Muscle of arm (tissue), 1 donor: ENCODE measurements at regions not wholly inside any gene's neighbourhood (a gene's known extent, or its start where the extent isn't known, plus 50 kb on each side); places are given as distances from the start of the nearest gene placed in this dataset.

Source experiments
- DNase-seq: peaks from one replicate; pipeline ENCODE4 v3.0.0-alpha.2; 2013

DNA sequence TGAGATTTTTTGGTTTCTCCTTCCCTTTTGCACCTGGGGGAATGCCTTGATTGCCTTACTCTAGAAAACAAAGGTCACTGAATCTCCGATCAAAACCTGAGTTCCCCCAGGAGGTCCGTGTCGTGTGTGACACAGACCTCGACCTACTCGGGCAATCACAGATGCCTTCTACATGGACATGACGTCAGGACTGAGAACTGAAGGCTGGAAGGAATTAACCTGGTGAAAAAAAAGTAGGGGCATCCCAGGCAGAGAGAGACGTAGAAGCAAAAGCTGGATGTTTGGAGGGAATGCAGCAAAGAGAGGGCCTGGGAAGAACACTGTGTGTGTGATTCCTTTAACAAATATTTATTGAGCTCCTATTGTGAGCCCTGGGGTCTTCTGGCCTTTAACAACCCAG, 178.0 kb downstream of the PRDM2 start:
- DNase-seq = no peak

DNA sequence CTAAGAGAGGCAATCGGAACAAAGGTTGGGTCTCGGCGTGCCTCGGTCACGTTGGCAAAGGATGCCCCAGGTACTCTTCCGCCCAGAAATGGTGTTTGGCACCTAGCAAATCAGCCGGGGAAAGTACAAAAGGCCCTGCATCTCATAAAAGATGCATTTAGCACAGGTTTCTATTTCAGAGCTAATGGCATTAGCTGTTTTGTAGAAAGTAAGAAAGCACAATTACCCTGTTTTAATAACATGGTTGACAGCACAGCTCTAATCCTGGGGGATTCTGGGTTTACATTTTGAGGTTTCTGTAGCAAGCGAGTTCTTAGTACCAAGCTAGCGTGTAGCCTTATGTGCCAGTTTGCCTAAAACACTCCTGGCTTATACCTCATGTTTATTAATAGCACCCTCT, 178.5 kb downstream of the PRDM2 start:
- no peak for DNase-seq

DNA sequence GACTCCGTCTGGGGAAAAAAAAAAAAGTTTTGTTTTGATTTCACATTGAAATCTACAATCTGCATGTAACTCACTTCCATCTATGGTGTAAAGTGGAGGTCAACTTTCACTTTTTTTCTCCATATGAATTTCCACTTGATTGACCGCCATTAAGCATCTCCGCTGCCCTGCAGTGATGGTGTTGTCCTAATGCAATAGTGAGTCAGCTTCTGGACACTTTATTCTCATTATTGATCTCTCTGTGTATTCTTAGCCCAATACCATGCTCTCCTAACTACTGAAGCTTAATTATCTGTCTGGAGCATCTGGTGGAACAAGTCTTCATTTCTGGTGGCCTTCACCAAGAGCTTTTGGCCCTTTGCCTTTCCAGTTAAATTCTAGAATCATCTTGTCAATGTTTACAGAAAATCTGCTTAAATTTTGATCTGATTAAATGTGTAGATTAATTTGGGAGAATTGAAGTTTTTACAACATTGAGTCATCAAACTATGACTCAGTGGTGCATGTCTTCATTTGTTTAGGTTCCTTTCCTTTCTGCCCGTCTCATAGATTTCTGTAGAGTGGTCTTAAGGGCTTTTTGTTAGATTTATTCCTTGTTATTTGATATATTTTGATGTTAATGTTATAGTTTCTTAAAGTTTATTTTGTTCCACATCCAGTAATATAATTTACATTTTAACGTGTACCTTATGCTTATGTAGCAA, 181.5 kb downstream of the PRDM2 start:
- DNase-seq = no peak

DNA sequence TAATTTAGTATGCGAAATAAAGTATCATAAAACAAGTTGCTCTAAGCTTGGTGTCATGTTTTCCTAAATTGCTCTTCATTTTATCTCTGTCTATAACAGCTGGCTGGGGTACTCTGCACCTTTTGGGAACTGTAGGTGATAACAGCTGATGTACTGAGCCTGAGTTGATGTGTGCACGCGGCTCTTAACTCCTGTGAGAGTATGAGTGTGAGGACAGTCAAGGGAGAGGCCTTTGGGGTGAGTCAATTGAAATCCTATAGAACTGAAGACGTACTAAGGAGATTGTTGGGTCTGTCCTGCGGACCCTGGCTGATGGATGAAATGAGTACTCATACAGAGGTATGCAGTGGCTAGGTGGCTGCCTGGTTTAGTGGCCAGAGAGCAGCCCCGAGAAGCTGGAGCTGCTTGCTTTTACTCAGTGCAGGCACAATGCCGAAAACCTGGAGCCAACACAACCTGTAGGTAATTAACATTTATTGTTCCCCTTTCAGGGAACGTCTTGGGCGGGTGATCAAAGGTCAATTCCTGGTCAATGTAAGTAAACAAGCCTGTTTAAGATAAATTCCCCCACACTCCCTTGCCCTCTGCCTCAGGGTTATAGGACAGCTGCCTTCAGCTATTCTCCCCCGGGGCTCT, 188.5 kb downstream of the PRDM2 start:
- no peak for DNase-seq

DNA sequence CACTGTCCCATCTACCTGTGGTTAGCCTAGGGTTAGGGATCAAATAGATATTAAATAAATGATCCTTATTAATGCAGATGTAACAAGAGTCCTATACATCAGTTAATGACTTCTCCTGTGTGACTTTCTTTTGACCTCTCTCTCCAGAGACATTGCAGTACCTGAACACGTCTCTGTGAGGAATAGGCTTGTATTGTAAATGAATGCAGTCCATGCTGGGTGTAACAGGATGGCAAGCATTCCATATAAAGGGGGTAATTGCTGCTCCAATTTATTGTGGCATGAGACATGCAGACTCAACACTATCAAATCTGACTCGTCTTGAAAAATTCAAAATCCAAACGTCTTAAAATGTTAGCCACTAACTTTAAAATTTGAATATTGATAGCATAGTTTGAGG, 189.5 kb downstream of the PRDM2 start:
- no peak for DNase-seq

DNA sequence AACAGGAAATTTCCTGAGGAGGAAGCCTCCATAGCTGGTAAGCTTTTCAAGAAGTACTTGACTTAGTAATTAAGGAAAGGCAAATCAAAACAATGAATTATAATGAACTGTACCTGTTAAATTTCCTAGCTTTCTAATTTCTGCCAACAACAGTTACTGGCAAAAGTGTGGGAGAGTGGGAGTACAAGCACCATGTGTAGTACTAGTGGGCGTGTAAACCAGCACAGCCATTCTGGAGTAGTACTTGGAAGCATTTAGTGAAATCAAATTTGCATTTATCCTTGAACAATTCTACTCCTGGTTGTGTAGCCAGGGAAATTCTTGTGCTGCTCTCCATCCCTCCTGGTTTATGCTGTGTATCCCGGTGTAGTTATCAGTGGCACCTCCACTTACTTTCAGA, 190.8 kb downstream of the PRDM2 start:
- no peak for DNase-seq

DNA sequence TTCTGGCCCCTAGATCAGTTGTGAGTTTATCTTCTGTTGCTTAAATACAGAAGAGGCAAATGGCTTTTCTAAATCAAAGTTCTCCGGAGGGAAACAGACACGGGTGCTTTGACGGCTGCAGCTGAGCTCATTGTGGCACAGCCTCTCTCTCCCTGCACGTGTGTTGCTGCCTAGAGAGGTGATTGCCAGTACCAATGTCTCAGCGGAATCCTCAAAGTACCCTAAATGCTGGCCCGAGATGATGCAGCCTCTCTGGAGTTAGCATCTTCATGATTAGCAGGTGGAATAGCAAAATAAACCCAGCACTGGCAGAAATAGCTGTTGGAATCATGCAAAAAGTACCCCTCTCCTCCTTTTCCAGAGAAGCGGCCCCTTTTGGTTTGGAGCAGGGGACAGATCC, 192.2 kb downstream of the PRDM2 start:
- DNase-seq = no peak

DNA sequence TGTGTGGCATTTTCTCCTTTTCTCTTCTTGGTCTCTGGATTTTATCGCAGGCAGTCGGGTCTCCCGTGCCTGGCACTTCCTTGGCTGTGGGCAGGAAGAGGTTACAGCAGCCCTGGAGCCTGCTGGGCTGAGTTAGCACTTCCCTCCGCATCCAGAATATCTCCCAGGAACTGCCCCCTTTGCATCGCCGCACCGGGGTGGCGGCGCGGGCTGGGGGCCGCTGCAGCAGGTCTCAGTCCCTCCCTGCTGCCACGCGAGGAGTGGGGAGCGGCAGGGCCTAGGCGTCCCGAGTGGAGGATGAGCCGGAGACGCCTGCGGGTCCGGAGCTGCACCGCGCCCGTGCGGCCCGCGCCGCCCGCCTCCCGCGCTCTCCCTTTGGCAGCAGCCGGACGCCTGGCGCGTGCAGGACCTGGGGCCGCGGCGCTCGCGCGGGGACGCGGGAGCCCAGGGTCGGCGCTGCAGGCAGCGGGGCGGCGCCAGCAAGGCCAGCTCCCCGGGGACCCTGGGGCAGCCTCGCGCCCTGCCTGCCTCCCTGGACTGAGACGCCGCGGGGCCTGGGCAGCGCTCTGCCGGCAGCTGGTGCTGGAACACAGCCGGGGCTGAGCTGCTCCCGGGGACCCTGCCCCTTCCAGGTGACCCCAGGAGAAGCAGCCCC, 192.8 kb downstream of the PRDM2 start:
- no peak for DNase-seq

DNA sequence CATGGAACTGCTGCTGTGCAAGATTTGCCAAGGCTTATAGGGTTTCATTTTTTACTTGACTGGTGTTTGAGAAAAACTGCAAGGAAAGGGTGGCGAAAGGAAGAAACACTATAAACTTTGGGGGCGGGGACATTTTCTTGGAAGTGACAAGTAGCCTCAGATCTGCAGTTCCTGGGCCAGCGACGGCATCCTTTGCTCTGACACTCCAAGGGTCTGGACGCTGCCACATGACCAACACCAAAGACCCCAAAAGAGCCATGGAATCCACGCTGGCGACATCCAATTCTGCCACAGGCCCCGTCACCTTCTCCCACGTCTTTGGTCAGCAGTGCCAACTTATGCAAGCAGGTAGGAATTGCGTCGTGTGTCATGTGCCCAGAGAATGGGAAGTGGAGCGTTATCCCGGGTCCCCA, 193.4 kb downstream of the PRDM2 start:
- no peak for DNase-seq

DNA sequence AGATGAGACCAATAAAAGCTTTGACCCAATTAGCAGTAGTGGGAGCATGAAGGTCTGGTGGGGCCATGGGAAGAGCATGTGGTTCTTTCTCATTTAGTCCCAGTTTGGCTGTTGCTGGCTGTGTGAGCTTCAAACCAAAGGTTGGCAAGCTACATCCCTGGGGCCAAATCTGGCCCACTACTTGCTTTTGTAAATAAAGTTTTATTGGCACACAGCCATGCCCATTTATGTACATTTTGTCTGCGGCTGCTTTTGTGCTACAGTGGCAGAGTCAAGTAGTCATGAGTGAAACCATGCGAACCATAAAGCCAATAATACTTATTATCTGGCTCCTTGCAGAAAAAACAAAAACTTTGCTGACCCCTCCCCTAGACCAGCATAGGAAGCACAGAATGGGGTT, 196.9 kb downstream of the PRDM2 start:
- DNase-seq = no peak

DNA sequence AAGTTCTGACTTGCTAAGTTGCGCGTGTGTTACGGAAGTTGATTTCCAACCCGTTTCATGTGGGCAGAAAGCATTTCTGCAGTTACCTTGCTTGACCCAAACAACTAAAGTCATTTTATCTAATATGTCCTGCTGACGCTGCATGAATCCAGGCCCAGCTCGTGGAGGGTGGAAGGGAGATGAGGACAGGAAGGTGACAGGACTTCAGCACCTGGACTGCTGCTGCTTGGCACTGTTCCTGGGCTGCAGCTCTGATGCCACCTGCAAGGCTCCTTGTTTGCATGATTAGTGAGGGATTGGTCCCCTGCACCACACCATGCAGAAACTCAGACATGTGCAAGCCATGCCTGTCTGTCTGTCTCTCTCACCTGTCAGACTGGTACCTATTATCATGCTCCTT, 198.4 kb downstream of the PRDM2 start:
- no peak for DNase-seq

DNA sequence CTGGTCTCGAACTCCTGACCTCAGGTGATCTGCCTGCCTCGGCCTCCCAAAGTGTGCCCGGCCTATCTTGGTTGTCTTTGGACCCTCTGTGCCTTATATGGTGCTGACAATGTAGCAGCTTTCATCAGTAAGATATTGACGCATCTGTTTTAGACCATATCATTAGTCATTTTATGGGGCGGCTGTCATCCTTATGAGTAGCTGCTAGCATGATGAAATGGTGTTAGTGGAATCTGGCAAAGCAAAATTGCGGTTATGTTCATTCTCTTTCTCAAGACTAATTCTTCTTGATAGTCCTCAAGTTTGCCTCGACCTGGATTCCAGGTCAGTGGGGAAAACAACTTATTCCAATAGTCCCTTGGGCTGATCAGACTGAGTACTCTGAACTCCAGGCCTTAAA, 199.9 kb downstream of the PRDM2 start:
- DNase-seq = no peak

DNA sequence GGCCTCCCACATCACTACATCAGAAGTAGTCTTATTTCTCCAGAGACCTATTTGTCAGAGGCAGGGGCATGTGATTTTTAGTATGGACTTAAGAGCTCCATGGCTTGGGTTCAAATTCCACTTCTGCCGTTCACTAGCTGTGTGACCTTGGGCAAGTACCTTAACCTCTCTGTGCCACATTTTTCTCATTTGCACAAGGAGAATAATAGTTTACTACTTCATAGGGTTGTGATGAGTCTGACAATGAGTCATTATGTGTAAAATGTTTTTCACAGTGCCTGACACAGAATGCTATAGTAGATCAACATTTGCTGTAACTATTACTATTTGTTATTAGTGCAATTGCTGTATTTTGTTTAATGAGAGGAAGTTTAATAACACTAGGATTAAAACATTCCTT, 200.6 kb downstream of the PRDM2 start:
- DNase-seq = no peak

DNA sequence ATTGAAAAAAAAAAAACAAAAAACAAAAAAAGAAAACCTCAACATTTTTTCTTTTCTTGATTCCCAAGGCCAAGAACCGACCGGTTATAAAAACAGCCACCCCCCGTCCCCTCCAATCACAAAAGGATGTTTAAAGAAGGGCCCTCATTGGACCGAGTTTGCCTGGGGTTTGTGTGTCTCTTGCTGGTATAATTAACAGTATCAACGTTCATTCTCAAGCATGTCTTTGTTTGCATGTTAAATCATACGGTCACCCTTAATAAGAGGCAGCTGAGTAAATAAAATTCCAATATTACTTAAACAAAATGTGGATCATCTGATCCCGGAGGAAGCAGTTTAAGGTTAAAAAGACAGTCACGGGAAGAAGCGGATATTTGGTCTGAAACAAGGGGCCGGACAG, 201.1 kb downstream of the PRDM2 start:
- DNase-seq = no peak

DNA sequence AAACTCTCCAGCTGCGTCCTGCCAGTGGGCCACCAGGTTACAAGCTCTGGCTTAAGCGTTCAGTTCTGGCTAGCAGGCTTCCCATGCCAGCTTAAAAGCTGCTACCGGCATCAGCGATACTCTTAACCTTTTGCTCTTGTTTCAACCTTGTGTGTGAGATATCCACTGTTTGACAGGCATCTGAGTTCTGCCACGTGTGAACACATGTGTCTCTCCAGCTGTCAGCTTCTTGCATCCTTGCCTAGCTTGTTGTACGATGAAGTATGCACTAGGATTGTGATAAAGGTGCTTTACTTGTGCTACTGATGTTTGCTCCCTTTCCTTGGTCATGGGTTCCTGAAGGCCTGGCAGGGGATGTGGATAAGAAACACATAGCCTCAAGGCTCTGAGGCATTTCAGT, 201.6 kb downstream of the PRDM2 start:
- no peak for DNase-seq

DNA sequence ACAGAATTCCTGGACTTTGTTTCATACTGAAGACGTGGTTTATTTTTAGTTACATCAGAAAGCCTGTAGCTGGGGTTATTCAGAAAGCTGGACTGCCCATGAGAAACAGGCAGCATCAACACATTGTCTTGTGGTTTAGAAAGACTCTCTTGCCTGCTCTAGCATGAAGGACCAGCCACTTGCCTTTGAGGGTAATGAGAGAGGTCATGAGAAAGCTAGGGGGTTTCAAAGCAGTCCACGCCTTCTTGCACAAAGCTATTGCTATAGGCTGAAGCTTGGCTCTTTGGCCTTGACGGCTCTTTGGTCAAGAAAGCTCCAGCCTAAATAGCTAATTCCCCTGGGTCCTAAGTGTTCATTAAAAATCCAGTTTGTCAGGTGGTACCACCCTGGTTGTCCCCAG, 208.1 kb downstream of the PRDM2 start:
- no peak for DNase-seq

DNA sequence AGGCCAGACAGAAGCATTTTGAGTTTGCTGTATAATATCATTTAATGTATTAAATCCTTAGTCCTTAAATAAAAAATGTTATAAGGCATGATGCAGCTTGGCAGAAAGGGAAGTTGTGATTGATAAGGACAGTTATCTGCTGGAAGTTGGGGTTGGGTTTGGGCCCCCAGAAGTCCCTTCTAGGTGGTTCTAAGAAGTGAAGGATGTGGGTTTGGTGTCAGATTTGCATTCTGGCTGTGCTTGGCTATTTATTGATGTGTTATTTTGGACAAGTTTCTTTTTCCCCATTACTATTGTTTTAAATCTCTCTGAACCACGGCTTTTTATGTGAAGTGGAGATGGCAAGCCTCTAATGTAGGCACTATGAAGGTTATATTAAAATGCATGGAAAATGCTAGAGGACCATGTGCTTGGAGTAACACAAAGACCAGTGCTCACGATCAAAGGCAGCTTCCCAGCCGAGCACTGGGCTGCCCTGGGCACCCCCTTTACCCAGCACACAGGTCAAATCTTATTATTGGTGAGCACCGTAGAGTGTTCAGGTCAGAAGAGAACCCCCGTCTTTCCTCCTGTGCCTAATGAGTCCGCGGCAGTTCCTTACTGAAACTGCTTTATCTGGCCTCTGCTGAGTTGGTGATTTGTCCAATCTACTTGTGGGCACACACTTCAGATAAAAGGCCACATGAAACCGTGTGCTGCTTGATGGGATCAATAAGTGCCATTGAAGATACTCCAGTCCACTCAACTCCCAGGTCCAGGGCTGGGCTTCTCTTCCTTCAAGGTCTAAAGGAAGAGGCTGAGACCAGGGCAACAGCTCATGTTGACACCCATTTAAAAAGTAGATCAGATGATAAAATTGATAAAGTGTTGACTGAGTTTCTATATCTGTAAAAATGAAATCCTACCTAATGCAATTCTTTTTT, 212.0 kb downstream of the PRDM2 start:
- no peak for DNase-seq

DNA sequence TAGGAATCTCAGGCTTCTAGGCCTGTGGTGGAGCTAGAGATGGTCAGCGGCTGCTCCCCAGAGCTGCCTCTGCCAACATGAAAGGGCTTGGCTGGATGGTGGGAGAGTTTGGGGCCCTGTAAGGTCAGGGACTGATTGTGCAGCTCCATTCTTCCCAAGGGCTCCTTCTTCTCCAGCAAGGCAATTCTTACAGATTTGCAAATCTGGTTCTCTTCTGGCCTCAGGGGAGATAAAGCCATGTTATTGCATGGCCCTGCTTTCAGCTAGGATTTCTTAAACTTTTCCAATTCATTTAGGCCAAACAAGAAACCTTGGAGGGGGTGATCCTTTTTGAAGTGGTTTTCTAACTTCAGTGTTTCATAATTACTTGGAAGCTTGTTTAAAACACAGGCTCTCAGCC, 213.4 kb downstream of the PRDM2 start:
- DNase-seq = no peak

DNA sequence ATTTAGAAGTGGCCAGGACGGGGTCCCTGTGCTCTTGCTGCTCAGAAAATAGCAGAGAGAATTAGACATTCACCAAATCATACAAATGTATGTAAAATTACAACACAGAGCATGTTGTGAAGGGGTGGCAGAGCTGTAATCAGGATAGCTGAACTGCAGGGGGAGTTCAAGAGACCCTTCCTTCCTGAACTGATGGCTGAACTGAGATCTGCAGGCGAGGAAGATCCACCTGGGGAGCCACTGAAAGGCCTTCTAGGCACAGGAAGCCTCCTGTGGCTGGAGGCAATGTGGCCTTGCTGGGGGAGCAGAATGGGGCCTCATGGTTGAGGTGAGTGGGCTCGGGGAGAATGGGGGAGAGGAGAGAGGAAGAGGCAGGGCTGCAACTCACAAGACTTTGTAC, 216.5 kb downstream of the PRDM2 start:
- no peak for DNase-seq

DNA sequence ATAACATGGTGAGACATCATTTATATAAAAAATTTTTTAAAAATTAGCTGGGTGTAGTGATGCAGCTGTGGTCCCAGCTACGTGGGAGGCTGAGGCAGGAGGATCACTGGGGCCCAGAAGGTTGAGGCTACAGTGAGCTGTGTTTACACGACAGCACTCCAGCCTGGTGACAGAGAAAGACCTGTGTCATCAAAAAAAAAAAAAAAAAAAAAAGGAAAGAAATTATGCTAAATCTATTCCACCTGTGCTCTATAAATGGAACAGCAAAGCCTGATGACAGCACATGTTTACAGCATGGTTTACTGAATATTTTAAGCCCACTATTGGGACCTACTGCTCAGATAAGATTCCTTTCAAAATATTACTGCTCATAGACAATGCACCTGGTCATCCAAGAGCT, 217.6 kb downstream of the PRDM2 start:
- no peak for DNase-seq

DNA sequence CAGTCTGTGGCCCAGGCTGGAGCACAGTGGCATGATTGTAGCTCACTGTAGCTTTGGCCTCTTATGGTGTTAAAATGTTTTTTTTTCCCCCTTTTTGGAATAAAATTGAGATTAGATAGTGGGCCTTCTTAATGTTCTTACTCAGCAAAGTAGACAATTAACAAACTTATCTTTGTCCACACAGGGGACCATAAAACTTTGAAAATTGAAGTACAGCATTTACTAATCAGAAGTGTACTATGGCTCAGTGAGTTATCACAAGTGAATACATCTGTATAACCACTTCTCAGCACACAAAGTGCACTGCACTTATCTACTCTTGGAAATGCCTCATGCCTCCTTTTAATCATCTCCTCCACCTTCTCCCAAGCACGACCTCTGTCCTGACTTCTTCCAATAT, 218.9 kb downstream of the PRDM2 start:
- DNase-seq = no peak

DNA sequence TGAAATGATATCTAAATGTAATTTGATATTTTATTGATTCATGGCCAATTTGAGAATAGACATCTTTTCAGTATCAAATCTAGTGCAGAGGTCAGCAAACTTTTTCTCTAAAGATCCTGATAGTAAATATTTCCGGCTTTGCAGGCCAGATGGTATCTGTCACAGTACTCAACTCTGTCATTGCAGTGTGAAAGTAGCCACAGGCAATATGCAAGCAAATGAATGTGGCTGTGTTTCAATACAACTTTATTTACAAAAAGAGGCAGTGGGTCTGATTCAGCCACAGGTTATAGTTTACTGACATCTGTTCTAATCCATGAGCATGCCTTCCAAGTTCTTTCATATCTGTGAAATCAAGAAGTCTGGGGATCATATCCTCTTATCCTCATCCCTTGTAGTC, 221.2 kb downstream of the PRDM2 start:
- DNase-seq = no peak
